HCT116 (cell line): ENCODE measurements at regions not wholly inside any gene's neighbourhood (a gene's known extent, or its start where the extent isn't known, plus 50 kb on each side); places are given as distances from the start of the nearest gene placed in this dataset.

ENCODE experiments used
- ATAC-seq: fragments of 200-7000 bp; cut with Tn5 transposase; 2 replicates; pipeline ENCODE4 v1.9.1; 2020; ENCODE audit warnings: mild to moderate bottlenecking, moderate library complexity
- BruUV-seq: library from RNA; stranded (reverse); fragments of 400-500 nt; replicated peaks from 2 replicates; lab custom pipeline; 2021; lab: Mats Ljungman, UMichigan
- CTCF ChIA-PET: fragments of 300-600 bp; sonication (Branson Sonifier 250); formaldehyde crosslinking; loops from one replicate; lab custom pipeline; 2021; ENCODE audit warnings: antibody characterized with exemption; lab: Charles Lee
- POLR2A ChIA-PET: fragments of 300-600, 350-600 bp; sonication (Branson Sonifier 250); formaldehyde crosslinking; loops from one replicate; lab custom pipeline; 2021; ENCODE audit warnings: antibody characterized with exemption; lab: Charles Lee
- RAD21 ChIA-PET, 2 experiments: fragments of 300-600 bp; sonication (Branson Sonifier 250); formaldehyde crosslinking; loops; one replicate each; lab custom pipeline; 2023; ENCODE audit warnings: low total read pairs in 2 of 2; ENCODE audit not compliant: uncharacterized antibody in 2 of 2, unreplicated experiment in 2 of 2, low non-redundant PET in 1 of 2; lab: Charles Lee
- DNase-seq: peaks from one replicate; pipeline ENCODE4 v3.0.0-alpha.2; 2010; ENCODE audit warnings: low read depth, low spot score
- H2AFZ ChIP-seq: fragments of 200-600 bp; shearing (Covaris generic), sonication (generic); 2 replicates; pipeline ENCODE4 v1.6.1; 2017; ENCODE audit warnings: low read depth, mixed run types, mixed read lengths, antibody characterized with exemption, low read length; ENCODE audit not compliant: poor library complexity, severe bottlenecking
- H3K27ac ChIP-seq: 2 replicates; pipeline ENCODE4 v1.5.1; 2012; ENCODE audit warnings: low read depth, low read length
- H3K27me3 ChIP-seq: fragments of 200-600 bp; sonication (generic); 2 replicates; pipeline ENCODE4 v1.6.1; 2016; ENCODE audit warnings: mixed run types, low read length, mixed read lengths; ENCODE audit not compliant: insufficient read depth
- H3K36me3 ChIP-seq, 2 experiments: fragments of 200-500 bp in 1 of 2; fragments of 200-600 bp in 1 of 2; sonication (Bioruptor generic) in 1 of 2; sonication (generic) in 1 of 2; 2 replicates each; pipeline versions ENCODE4 v1.5.1 to v1.6.1; 2014 to 2016; ENCODE audit warnings: low read length in 2 of 2, inconsistent platforms in 1 of 2, mixed read lengths in 1 of 2, mixed run types in 1 of 2; ENCODE audit not compliant: insufficient read depth in 2 of 2, control insufficient read depth in 1 of 2
- H3K4me1 ChIP-seq, 2 experiments: fragments of 200-600 bp in 1 of 2; sonication (generic) in 1 of 2; 2 replicates each; pipeline versions ENCODE4 v1.5.1 to v1.6.1; 2012 to 2017; ENCODE audit warnings: low read length in 2 of 2, inconsistent platforms in 1 of 2, mild to moderate bottlenecking in 1 of 2, mixed read lengths in 1 of 2, mixed run types in 1 of 2, moderate library complexity in 1 of 2; ENCODE audit not compliant: insufficient read depth in 2 of 2, control insufficient read depth in 1 of 2
- H3K4me2 ChIP-seq: fragments of 200-600 bp; sonication (generic); 2 replicates; pipeline ENCODE4 v1.6.1; 2017; ENCODE audit warnings: mixed run types, low read length, mixed read lengths
- H3K4me3 ChIP-seq, 2 experiments: fragments of 200-600 bp in 1 of 2; sonication (generic) in 1 of 2; replicated peaks in 1 of 2; 2 replicates each; pipeline ENCODE4 v1.5.1; 2011 to 2016; ENCODE audit warnings: low read length in 2 of 2, control low read depth in 1 of 2, low read depth in 1 of 2, mild to moderate bottlenecking in 1 of 2, mixed read lengths in 1 of 2, mixed run types in 1 of 2
- H3K79me2 ChIP-seq: fragments of 200-600 bp; sonication (generic); 2 replicates; pipeline ENCODE4 v1.6.1; 2017; ENCODE audit warnings: mild to moderate bottlenecking, mixed run types, low read length, moderate library complexity, mixed read lengths; ENCODE audit not compliant: insufficient read depth
- H3K9ac ChIP-seq: fragments of 200-600 bp; sonication (generic); 2 replicates; pipeline ENCODE4 v1.6.1; 2016; ENCODE audit warnings: low read length, mixed read lengths
- H3K9me2 ChIP-seq: fragments of 200-600 bp; sonication (generic), shearing (Covaris generic); 2 replicates; pipeline ENCODE4 v1.6.1; 2017; ENCODE audit warnings: mixed run types, mild to moderate bottlenecking, moderate library complexity; ENCODE audit not compliant: insufficient read depth
- H3K9me3 ChIP-seq, 2 experiments: fragments of 200-500 bp in 1 of 2; fragments of 200-600 bp in 1 of 2; sonication (Bioruptor generic) in 1 of 2; sonication (generic) in 1 of 2; 2 replicates each; pipeline ENCODE4 v1.6.1; 2014 to 2017; ENCODE audit warnings: low read length in 2 of 2, mixed read lengths in 2 of 2, inconsistent platforms in 1 of 2, low read depth in 1 of 2, mild to moderate bottlenecking in 1 of 2, mixed run types in 1 of 2, moderate library complexity in 1 of 2; ENCODE audit not compliant: control insufficient read depth in 1 of 2, insufficient read depth in 1 of 2
- H4K20me1 ChIP-seq: fragments of 200-600 bp; sonication (generic), shearing (Covaris generic); 2 replicates; pipeline ENCODE4 v1.6.1; 2017; ENCODE audit warnings: mixed run types, mild to moderate bottlenecking, moderate library complexity; ENCODE audit not compliant: insufficient read depth
- CBX3 ChIP-seq: IDR thresholded peaks from 2 replicates; pipeline ENCODE4 v1.6.1; 2012; ENCODE audit warnings: low read depth
- EGR1 ChIP-seq: IDR thresholded peaks from 2 replicates; pipeline ENCODE4 v1.6.1; 2012; ENCODE audit warnings: low read depth
- EZH2 ChIP-seq: fragments of 200-600 bp; sonication (generic); IDR thresholded peaks from 2 replicates; pipeline ENCODE4 v1.6.1; 2017; ENCODE audit warnings: antibody characterized with exemption, mixed run types
- EZH2phosphoT487 ChIP-seq: fragments of 200-600 bp; IDR thresholded peaks from 2 replicates; pipeline ENCODE4 v1.6.1; 2018; ENCODE audit warnings: antibody characterized with exemption, borderline replicate concordance
- FOSL1 ChIP-seq: IDR thresholded peaks from 2 replicates; pipeline ENCODE4 v1.6.1; 2012; ENCODE audit warnings: low read depth
- JUND ChIP-seq: IDR thresholded peaks from 2 replicates; pipeline ENCODE4 v1.6.1; 2012
- MAX ChIP-seq: IDR thresholded peaks from 2 replicates; pipeline ENCODE4 v1.6.1; 2012
- POLR2A ChIP-seq: IDR thresholded peaks from 2 replicates; pipeline ENCODE4 v1.7.0; 2011; ENCODE audit warnings: borderline replicate concordance; ENCODE audit not compliant: insufficient read depth, insufficient read length; ENCODE audit errors: extremely low read depth
- REST ChIP-seq: IDR thresholded peaks from 2 replicates; pipeline ENCODE4 v1.6.1; 2012; ENCODE audit warnings: low read depth
- SP1 ChIP-seq: IDR thresholded peaks from 2 replicates; pipeline ENCODE4 v1.6.1; 2012; ENCODE audit warnings: low read depth
- SRF ChIP-seq: IDR thresholded peaks from 2 replicates; pipeline ENCODE4 v1.6.1; 2012; ENCODE audit warnings: low read depth
- TCF7L2 ChIP-seq: IDR thresholded peaks from 2 replicates; pipeline ENCODE4 v1.7.0; 2011; ENCODE audit warnings: borderline replicate concordance, inconsistent platforms; ENCODE audit not compliant: insufficient read depth, insufficient read length; ENCODE audit errors: extremely low read depth
- ZBTB33 ChIP-seq: IDR thresholded peaks from 2 replicates; pipeline ENCODE4 v1.6.1; 2011; ENCODE audit warnings: mild to moderate bottlenecking, low read length, moderate library complexity; ENCODE audit not compliant: insufficient replicate concordance; ENCODE audit errors: extremely low read depth
- ZFX ChIP-seq: fragments of 450-650 bp; IDR thresholded peaks from 2 replicates; pipeline ENCODE4 v1.6.1; 2017
- ZNF274 ChIP-seq: fragments of 200-500 bp; sonication (Bioruptor generic); IDR thresholded peaks from 2 replicates; pipeline ENCODE4 v1.6.1; 2014; ENCODE audit warnings: mild to moderate bottlenecking, low read depth, low read length, inconsistent platforms
- intact Hi-C: fragments of 100-400 bp; cut with micrococcal nuclease; formaldehyde crosslinking; loops from 2 replicates; pipeline ENCODE4 v1.10.0; 2022

GRCh38 chr12:76256904-76257303 is 91.3 kb downstream of the BBS10 start:
- BruUV-seq: no TSS peak
- H2AFZ ChIP-seq: no peak overlapping the region
- H3K27ac ChIP-seq: no peak overlapping the region
- H3K9me3 ChIP-seq: no peaks in the 10 kb centered on the region
- no peak overlapping the region for H3K4me2 ChIP-seq
- no peaks in the 10 kb centered on the region for H3K27me3 ChIP-seq
- no peaks in the 10 kb centered on the region; a peak in 1 of 4 replicates for H3K4me1 ChIP-seq
- no peak overlapping the region for H3K9ac ChIP-seq
- POLR2A ChIA-PET: no interaction called here
- DNase-seq (no peak), ATAC-seq (no peak)
- intact Hi-C loops: no loop called here
- H3K9me2 ChIP-seq: no peaks in the 10 kb centered on the region
- no peak overlapping the region for H3K4me3 ChIP-seq
- no peaks in the 10 kb centered on the region for H3K79me2 ChIP-seq
- TF ChIP-seq ZFX (no peak), EZH2 (no peak), FOSL1 (no peak), EGR1 (no peak)
- TF ChIP-seq, all 23 proteins: peak for 0
- Histone ChIP-seq H3K36me3 (no peaks in the 10 kb centered on the region), H4K20me1 (no peaks in the 10 kb centered on the region)
- ChIA-PET RAD21 (no interaction called here), CTCF (no interaction called here)

- Histone ChIP-seq H3K9ac (no peak overlapping the region), H3K9me2 (no peaks in the 10 kb centered on the region), H3K4me2 (no peak overlapping the region)
- TF ChIP-seq EZH2phosphoT487 (no peak), JUND (no peak), EZH2 (no peak), ZFX (no peak), ZBTB33 (no peak), EGR1 (no peak), TCF7L2 (no peak), SRF (no peak), ZNF274 (no peak), MAX (no peak), CBX3 (no peak), POLR2A (no peak), SP1 (no peak), REST (no peak)
- TF ChIP-seq, all 23 proteins: peak for 0
- DNase-seq (no peak), ATAC-seq (no peak)
- Histone ChIP-seq H3K9me3 (no peaks in the 10 kb centered on the region), H2AFZ (no peak overlapping the region), H3K4me1 (no peaks in the 10 kb centered on the region; a peak in 1 of 4 replicates), H3K27ac (no peak overlapping the region), H4K20me1 (no peaks in the 10 kb centered on the region), H3K4me3 (no peak overlapping the region), H3K36me3 (no peaks in the 10 kb centered on the region), H3K27me3 (no peaks in the 10 kb centered on the region), H3K79me2 (no peaks in the 10 kb centered on the region)
- intact Hi-C loops: no loop called here
- POLR2A ChIA-PET: no interaction called here
- no TSS peak for BruUV-seq
- RAD21 ChIA-PET: no interaction called here
- CTCF ChIA-PET: no interaction called here
These were observed 91.9 kb downstream of the BBS10 start for GRCh38 chr12:76256321-76256720.
